NB4 (cell line): ENCODE measurements at regions not wholly inside any gene's neighbourhood (a gene's known extent, or its start where the extent isn't known, plus 50 kb on each side); places are given as distances from the start of the nearest gene placed in this dataset.

ENCODE experiments used
- CTCF ChIP-seq: IDR thresholded peaks from one replicate; pipeline ENCODE4 v1.5.1; 2012; ENCODE audit warnings: low read depth, low read length
- MAX ChIP-seq: IDR thresholded peaks from 2 replicates; pipeline ENCODE4 v1.6.1; 2011; ENCODE audit warnings: low read depth, low read length
- MYC ChIP-seq: IDR thresholded peaks from 2 replicates; pipeline ENCODE4 v1.6.1; 2011; ENCODE audit warnings: low read depth, low read length
- POLR2A ChIP-seq: IDR thresholded peaks from 2 replicates; pipeline ENCODE4 v1.6.1; 2011; ENCODE audit warnings: mild to moderate bottlenecking; ENCODE audit not compliant: insufficient read length; ENCODE audit errors: extremely low read depth

GRCh38 chr5:74030821-74031220 is 404.8 kb downstream of the ARHGEF28 start:
- TF ChIP-seq CTCF = no peak
- TF ChIP-seq POLR2A = no peak
- TF ChIP-seq MAX = no peak
- no peak for TF ChIP-seq MYC
